DMS114 treated with DMSO at 0.1 percent for 48 hours (cell line): ENCODE measurements at regions not wholly inside any gene's neighbourhood (a gene's known extent, or its start where the extent isn't known, plus 50 kb on each side); places are given as distances from the start of the nearest gene placed in this dataset.

Experiments used
- DNase-seq: peaks from one replicate; lab custom pipeline; 2025; ENCODE audit not compliant: unreplicated experiment; lab: John Stamatoyannopoulos, UW

DNA sequence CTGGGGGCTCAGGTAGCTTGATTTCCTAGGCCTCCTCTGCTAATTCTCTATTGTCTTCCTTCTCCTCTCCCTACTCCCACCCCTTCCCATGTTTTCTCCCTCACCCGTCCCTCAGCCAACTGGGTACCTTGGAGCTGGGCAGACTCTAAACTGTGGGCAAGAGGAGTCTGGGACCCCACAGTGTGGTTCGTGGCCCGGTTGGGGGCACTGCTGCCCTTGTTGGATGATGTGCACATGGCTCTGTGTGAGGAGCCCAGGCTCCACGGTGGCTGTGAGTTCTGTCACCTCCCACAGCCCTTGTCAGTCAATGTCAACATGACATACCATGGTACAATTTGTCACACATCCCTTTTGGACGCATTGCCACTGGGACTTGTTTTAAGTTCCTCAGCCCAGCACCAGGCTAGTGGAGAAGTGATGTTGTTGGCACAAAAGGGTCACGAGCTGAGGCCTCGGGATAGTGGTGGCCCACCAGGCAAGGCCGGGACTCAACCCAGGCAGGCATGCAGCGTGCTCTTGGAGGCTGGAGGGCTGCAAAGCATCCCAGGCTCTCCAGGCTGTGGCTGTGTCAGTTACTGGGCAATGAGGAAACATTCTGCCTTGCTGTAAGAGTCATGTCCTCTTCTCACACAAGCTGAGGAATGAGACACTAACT, 142.3 kb downstream of the TLE3 start:
- no peak for DNase-seq

DNA sequence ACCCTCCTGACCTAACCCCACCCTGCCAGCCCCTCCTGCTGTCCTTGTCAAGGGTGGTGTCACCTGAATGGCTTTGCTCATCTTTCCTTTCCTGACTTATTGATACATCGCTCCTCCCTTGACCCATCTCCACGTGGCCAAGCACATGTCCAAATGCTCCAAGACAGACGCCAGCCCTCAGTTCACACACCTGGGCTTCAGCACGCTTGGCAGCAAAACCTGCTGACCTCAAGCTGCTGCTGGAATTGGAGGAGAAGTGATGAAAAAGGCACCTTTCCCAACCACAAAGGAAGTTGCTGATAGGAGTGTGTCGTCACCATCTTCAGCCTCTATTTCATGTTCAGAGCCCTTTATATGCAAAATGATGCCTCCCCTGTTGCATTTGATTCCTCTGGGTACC, 141.3 kb downstream of the TLE3 start:
- no peak for DNase-seq

DNA sequence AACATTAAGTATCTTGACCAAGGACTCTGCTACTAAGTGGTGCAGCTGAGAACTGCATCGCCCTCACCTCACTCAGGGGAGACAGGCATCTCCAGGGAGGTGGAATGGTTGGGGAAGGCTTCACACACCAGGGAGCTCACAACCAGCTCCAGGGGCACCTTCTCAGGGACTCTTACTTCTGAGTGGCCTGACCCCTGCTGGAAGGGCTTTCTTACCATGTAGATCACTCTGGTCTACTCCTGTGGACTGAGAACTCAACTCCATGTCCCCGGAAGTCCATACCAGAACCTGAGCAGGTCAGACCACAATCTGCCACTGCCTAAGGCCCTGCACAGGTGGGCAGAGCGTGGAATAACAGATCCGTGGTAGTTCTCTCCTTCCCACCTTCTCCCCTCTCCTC, 140.5 kb downstream of the TLE3 start:
- DNase-seq = no peak

DNA sequence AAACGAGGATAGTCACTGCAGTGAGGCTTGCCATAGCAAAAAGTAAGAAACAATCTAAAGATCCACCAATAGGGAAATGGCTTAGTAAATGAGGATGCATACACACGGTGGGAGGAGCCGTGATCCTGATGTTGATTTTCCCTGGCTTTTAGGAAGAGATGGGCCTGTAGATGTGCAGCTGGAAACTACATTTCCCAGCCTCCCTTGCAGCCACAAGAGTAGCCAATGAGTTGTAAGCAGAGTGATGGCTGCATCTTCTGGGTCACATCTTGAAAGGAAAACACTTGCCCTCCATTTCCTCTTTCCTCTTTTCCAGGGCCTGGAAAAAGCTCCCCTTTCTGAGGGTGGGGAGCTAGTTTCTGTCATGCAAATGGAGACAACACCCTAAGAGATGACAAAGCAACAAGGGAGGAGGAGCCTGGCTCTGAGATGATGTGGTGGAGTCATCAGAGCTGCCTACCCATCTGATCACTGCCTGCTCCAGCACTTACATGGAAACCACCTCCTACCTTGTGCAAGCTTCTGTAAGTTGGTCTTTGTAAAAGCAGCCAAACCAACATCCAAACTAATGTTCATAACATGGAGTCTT, 139.1 kb downstream of the TLE3 start:
- DNase-seq = no peak

DNA sequence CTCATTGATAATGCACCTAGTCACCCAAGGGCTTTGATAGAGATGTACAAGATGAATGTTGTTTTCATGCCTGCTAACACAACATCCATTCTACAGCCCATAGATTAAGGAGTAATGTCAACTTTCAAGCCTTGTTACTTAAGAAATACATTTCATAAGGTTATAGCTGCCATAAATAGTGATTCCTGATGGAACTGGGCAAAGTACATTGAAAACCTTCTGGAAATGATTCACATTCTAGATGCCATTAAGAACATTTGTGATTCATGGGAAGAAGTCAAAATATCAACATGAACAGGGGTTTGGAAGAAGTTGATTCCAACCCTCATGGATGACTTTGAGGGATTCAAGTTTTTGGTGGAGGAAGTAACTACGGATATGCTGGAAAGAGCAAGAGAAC, 135.2 kb downstream of the TLE3 start:
- no peak for DNase-seq

DNA sequence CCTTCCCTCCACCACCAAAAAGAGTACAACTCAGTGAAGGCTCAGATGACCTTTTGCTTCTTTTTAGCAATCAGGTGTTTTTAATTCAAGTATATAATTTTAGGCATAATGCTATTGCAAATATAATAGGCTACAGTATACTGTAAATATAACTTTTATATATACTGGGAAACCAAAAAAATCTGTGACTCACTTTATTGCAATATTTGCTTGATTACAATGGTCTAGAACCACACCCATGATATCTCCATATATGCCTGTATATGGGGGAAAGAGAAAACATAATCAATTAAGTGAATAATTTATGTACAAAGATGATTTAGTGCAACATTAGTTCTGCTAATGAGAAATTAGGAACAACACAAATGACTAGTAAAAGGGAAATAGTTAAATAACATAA, 134.3 kb downstream of the TLE3 start:
- DNase-seq = no peak

DNA sequence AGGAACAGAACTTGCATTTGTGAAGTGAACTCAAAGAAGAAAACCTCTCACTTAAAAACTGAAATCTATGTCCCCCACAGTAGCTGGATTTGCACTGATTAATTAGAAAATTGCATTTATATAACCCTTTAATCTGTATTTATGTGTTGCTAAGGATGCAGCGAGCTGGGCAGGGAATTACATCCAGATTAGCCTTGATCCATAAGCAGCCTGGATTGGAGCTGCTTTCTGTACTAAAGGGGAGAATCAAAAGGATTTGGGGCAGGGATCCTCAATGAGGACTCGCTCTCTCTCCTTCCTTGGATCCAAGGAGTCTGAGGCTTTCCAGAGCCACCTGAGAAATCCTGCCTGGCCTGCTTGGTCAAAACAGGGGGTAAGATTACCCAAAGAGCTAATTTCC, 125.9 kb downstream of the TLE3 start:
- DNase-seq = no peak

DNA sequence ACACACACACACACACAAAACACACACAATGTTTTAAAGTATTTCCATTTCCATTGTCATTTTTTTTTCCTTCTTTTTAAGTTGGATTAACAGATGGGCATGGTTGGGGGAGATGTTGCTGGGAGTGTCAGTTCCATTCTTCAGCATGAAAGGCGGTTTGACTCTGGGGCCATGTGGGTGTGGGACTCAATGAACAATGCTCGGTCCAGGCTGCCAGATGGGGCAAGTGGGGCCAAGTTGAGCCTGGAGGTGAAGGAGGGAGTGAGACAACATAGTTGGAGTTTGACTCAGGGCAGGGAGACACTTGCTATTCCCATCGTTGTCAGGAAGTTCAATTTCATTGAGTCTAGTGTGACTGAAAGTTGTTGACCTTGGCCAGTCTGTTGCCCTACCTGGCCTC, 125.3 kb downstream of the TLE3 start:
- no peak for DNase-seq

DNA sequence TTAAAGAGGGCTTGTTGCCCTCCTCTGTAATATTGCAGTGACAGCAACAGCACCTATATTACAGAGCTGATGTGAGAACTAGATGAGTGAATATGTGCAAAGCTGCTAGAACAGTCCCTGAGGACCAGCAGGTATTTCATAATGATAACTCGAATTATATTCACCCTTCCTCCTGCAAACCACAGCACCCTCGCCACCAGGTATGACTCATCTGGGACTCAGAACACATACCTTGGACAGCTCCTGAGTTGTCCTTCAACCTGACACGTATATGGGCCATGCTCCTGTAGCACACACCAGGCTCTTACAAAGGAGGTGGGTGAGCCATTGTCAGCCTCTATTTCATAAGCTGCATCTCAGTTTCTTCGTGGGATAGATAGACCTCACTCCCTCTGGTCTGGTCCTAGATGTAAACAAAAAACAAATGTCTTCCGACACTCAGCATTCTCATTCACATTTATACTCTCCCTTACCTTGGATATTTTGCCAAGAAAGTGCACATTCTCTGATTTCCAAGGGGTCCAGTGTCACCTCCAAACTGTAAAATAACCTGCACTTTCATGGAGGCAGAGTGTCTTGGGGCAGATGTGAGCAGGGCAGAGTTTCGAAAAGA, 124.5 kb downstream of the TLE3 start:
- no peak for DNase-seq

DNA sequence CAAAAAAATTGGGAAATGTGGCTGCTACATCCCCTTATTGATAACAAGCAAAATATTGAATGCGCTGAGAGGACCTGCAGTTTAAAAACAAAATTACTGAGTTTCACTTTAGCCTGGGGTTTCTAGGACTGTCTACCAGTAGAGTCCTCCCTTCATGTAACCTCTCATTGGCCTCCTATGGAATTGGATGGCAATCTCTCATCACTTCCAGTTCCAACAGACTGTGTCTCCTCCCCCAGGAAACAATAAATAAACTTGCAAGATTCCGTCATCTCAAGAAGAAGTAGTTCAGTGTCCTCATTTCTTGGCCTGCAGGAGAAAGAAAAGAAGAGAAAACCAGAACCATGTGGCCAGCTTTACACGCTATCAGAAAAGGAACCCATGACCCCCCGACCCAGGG, 123.8 kb downstream of the TLE3 start:
- DNase-seq = no peak

DNA sequence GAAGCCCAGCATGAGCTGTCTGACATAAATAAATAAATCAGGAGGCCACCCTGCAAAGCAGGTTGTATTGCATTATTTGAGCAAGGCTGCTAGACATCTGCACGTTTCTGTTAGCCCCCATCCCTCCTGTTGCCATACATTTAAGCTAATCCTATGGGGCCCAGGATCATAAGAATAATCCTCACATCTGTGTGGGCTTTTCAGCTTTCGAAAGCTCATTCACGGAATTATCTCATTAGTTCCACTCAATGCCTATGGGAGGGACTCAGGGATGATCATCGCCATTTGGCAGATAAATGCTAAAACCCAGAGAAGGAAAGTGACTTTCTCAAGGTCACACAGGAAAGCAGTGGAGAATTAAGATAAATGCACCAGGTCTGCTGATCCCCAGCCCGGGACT, 123.4 kb downstream of the TLE3 start:
- DNase-seq = no peak

DNA sequence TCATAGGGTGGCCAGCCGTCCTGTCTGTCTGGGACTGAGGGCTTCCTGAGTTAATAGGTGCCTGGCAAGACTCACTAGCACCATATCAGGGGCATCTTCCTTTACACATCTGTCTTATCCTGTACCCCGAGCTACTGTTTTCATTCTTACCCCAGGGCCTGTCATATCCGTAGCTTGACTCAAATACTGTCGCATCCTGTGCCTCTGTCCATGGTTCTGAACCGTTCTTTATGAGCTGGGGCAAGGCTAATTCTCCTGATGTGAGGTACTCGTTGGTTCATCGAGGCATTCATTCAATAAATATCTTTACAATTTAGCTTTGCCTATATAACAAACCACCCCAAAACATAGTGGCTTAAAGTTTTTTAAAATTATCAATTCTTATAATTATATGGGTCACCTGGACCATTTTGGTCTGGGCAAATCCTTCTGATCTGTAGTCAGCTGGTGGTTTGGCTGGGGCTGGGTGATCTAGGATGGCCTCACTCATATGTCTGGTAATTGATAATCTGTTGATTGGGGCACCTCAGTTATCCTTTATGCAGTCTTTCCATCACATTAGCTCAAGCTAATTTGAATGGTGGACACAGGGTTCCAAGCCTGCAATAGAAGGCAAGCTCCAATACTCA, 121.2 kb downstream of the TLE3 start:
- DNase-seq = no peak

DNA sequence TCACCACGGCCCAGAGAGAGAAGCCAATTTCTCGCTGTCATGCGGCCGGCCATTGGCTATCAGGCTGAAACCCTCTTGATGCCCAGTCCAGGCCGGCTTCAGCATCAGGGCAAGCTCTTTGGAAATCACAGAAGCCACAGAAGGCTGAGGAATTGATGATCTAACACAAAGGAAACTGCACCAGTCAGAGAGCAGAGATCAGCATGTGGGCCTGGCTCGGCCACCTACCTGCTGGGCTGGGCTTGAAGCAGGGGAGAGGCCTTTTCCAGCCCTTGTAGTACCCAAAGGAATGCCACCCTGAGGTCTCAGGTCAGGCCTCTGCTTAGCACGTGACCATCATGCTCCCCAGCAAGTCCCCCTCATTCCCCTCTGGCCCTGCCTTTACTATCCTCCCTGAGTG, 119.1 kb downstream of the TLE3 start:
- no peak for DNase-seq

DNA sequence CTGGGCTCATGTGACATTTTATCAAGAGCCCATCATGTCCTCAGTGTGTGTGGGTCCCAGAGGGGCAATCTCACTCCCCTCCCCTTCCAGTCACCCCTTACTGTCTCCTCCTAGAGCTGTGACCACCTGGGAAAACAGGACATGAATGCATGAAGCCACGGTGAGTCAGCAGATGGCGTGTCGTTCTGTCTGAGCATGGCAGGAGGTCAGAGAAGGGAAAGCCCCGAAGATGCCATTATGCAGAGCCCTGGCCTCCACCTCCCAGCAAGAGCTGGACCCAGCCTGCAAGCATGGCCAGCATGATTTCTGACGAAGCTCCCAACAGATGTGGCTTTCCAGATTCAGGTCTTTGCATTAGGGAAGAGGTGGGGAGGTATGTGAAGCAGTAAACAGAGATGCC, 118.5 kb downstream of the TLE3 start:
- no peak for DNase-seq

DNA sequence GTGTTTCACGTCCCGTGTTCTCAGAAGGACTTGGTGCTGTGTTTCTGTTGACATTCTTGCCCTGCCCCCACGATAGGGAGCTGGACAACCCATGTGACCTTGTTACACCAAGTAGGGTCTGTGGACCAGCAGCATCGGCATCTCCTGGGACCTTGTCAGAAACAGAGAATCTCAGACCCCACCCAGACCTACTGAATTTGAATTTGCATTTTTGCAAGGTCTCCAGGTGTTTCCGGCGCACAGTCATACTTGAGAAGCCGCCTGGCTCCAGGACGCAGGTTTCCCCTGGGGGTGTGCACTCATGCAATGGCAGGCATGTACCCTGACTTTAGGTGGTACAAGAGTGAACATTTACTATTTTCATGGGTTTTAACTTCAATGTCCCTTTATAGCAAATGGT, 117.9 kb downstream of the TLE3 start:
- DNase-seq = no peak

DNA sequence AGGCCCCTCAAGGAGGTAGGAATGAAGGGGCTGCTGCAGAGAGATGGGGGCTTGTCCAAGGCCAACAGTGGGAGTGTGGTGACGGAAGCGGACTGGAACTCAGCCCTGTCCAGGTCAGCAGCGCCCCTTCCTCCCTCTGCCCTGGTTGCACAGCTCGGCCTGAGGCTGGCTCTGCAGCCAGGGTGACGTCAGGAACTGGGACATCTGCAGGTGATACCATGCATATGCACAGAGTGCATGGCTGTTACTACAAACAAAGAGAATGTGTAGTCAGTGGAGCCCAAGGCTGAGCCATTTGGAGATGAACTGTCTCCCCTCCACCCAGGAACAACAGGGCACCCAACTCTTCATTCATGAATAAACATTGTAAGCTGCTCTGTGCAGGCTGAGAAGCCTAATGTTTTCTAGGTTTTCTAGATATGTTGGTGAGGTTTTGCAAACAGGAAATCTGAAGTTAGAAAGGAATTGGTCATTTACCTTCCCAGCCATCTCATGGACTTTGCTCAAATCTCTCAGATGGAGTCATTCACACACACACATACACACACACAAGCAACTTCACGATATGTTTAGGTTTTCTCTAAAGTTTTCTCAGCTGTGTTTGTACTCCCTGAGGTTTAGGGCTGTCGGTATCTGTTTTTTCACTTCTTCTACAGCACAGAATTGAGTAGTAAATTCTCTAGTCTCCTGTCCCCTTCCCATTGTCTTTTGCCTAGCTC, 117.2 kb downstream of the TLE3 start:
- no peak for DNase-seq

DNA sequence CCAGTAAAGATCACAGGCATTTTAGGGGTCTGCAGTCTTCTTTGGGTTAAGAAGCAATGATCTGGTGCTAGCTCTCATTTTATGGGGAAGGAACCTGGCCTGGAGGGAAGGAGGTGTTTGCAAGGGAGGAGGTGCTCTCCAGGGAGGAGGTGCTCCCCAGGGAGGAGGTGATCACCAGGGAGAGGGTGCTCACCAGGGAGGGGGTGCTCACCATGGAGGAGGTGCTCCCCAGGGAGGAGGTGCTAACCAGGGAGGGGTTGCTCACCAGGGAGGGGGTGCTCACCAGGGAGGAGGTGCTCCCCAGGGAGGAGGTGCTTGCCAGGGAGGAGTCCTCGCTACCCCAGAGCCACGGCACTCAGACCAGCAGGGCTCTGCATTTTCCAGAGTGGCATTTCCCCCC, 115.7 kb downstream of the TLE3 start:
- DNase-seq = no peak

DNA sequence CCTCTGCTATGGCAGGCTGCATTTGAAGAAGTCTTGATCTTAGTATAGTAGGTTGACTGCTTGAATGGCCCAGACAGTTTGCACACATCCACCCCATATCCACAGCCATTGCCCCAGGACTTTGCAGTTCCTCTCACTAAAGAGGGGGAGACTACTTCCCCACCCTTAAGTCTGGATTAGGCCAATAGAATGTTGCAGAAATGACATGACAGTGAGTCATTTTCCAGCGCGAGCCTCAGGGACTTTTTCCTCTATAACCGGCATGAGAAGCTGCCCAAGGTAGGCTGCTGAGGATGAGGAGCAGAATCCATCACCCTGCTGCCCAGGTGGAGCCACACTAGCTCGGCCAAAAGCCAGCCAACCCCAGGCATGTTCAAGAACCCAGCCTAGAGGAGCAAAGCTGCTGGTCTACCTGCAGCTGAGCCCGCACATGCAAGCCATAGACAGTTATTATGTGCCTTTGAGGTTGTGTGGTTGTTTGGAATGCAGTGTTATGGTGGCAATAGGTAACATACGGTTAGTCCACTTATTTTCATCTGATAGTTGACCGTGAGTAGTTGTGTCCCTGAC, 113.9 kb downstream of the TLE3 start:
- no peak for DNase-seq

DNA sequence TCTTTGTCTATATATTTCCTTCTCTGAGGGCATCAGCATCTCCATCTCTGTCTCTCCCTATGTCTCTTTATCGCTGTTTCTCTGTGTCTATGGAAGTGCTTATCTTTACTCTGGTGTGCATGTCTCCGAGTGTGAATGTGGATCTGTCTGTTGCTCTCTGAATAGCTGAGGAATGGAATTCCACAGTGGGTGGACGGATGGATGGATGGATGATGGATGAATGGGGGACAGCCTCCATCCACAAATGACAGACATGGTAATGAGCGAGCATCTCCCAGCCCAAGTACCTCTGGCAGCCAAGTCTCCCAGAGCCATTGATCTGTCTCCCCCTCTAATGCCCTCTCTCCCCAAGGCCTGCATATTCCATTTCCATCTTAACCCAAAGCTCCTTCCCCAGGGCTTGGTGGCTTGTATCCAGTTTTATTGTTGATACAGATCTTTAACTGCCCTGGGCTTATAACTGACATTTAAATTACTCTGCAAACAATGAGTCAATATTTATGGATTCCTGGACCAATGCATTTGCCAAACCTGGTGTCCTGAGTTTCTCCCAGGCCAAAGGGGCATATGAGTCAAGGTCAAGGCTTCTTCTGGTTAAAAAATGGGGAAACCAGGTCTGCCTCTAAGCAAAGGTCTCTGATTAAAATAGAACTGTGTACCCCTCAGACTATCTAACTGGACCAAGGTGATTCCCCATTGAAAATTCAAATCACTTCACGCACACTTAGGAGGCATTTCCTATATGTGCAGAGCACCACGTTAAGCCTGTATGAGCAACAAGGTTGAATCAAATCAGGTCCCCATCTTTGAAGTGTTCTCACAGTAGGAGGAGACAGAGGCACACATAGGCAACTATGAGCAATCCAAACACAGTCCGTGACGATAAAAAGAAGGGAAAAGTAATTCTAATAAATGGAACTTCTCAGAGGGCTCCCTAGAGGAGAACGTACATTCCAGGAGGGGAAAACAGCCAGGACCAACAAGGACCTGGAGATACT, 109.9 kb downstream of the TLE3 start:
- no peak for DNase-seq

DNA sequence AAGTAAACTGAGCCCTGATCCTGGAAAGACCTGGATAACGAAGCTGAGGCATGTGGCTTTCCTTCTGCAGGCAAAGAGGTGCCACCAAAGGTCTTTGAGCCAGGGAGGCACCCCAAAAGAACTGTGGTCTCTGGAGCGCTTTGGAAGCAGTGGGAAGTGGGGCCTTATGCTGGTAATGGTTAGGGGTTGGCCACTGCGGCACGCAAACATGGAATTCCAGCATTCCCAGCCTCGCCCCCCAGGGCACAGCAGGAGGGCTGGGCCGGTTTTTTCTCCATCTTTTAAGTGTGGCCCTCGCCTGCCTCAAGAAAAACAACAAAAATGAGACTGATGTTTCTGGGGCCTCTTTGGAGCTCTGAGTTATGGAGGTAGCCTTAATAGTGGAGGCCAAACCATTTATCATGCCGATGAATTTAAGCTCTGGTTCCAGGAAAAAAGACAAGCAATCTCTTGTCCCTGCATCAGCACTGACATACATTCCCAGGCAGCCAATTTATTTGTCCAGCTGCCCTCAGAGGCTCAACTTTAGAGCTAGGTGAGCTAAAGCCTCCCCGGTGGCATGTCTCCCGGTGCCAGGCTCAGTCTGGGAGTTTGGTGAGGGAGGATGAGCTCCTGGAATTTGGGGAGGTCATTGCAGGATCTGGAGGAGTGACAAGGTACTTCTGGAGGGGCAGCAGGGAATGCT, 109.0 kb downstream of the TLE3 start:
- DNase-seq = no peak
